HCT116 (cell line): ENCODE measurements at regions not wholly inside any gene's neighbourhood (a gene's known extent, or its start where the extent isn't known, plus 50 kb on each side); places are given as distances from the start of the nearest gene placed in this dataset.
"Not testable (repeated sequence)": the region's sequence is repeated elsewhere in the genome, so short reads cannot be mapped to it uniquely, and the experiment has no call there.

ENCODE experiments used
- ATAC-seq: fragments of 200-7000 bp; cut with Tn5 transposase; 2 replicates; pipeline ENCODE4 v1.9.1; 2020; ENCODE audit warnings: mild to moderate bottlenecking, moderate library complexity
- BruUV-seq: library from RNA; stranded (reverse); fragments of 400-500 nt; replicated peaks from 2 replicates; lab custom pipeline; 2021; lab: Mats Ljungman, UMichigan
- CTCF ChIA-PET: fragments of 300-600 bp; sonication (Branson Sonifier 250); formaldehyde crosslinking; loops from one replicate; lab custom pipeline; 2021; ENCODE audit warnings: antibody characterized with exemption; lab: Charles Lee
- POLR2A ChIA-PET: fragments of 300-600, 350-600 bp; sonication (Branson Sonifier 250); formaldehyde crosslinking; loops from one replicate; lab custom pipeline; 2021; ENCODE audit warnings: antibody characterized with exemption; lab: Charles Lee
- RAD21 ChIA-PET, 2 experiments: fragments of 300-600 bp; sonication (Branson Sonifier 250); formaldehyde crosslinking; loops; one replicate each; lab custom pipeline; 2023; ENCODE audit warnings: low total read pairs in 2 of 2; ENCODE audit not compliant: uncharacterized antibody in 2 of 2, unreplicated experiment in 2 of 2, low non-redundant PET in 1 of 2; lab: Charles Lee
- DNase-seq: peaks from one replicate; pipeline ENCODE4 v3.0.0-alpha.2; 2010; ENCODE audit warnings: low read depth, low spot score
- H2AFZ ChIP-seq: fragments of 200-600 bp; shearing (Covaris generic), sonication (generic); 2 replicates; pipeline ENCODE4 v1.6.1; 2017; ENCODE audit warnings: low read depth, mixed run types, mixed read lengths, antibody characterized with exemption, low read length; ENCODE audit not compliant: poor library complexity, severe bottlenecking
- H3K27ac ChIP-seq: 2 replicates; pipeline ENCODE4 v1.5.1; 2012; ENCODE audit warnings: low read depth, low read length
- H3K27me3 ChIP-seq: fragments of 200-600 bp; sonication (generic); 2 replicates; pipeline ENCODE4 v1.6.1; 2016; ENCODE audit warnings: mixed run types, low read length, mixed read lengths; ENCODE audit not compliant: insufficient read depth
- H3K36me3 ChIP-seq, 2 experiments: fragments of 200-500 bp in 1 of 2; fragments of 200-600 bp in 1 of 2; sonication (Bioruptor generic) in 1 of 2; sonication (generic) in 1 of 2; 2 replicates each; pipeline versions ENCODE4 v1.5.1 to v1.6.1; 2014 to 2016; ENCODE audit warnings: low read length in 2 of 2, inconsistent platforms in 1 of 2, mixed read lengths in 1 of 2, mixed run types in 1 of 2; ENCODE audit not compliant: insufficient read depth in 2 of 2, control insufficient read depth in 1 of 2
- H3K4me1 ChIP-seq, 2 experiments: fragments of 200-600 bp in 1 of 2; sonication (generic) in 1 of 2; 2 replicates each; pipeline versions ENCODE4 v1.5.1 to v1.6.1; 2012 to 2017; ENCODE audit warnings: low read length in 2 of 2, inconsistent platforms in 1 of 2, mild to moderate bottlenecking in 1 of 2, mixed read lengths in 1 of 2, mixed run types in 1 of 2, moderate library complexity in 1 of 2; ENCODE audit not compliant: insufficient read depth in 2 of 2, control insufficient read depth in 1 of 2
- H3K4me2 ChIP-seq: fragments of 200-600 bp; sonication (generic); 2 replicates; pipeline ENCODE4 v1.6.1; 2017; ENCODE audit warnings: mixed run types, low read length, mixed read lengths
- H3K4me3 ChIP-seq, 2 experiments: fragments of 200-600 bp in 1 of 2; sonication (generic) in 1 of 2; replicated peaks in 1 of 2; 2 replicates each; pipeline ENCODE4 v1.5.1; 2011 to 2016; ENCODE audit warnings: low read length in 2 of 2, control low read depth in 1 of 2, low read depth in 1 of 2, mild to moderate bottlenecking in 1 of 2, mixed read lengths in 1 of 2, mixed run types in 1 of 2
- H3K79me2 ChIP-seq: fragments of 200-600 bp; sonication (generic); 2 replicates; pipeline ENCODE4 v1.6.1; 2017; ENCODE audit warnings: mild to moderate bottlenecking, mixed run types, low read length, moderate library complexity, mixed read lengths; ENCODE audit not compliant: insufficient read depth
- H3K9ac ChIP-seq: fragments of 200-600 bp; sonication (generic); 2 replicates; pipeline ENCODE4 v1.6.1; 2016; ENCODE audit warnings: low read length, mixed read lengths
- H3K9me2 ChIP-seq: fragments of 200-600 bp; sonication (generic), shearing (Covaris generic); 2 replicates; pipeline ENCODE4 v1.6.1; 2017; ENCODE audit warnings: mixed run types, mild to moderate bottlenecking, moderate library complexity; ENCODE audit not compliant: insufficient read depth
- H3K9me3 ChIP-seq, 2 experiments: fragments of 200-500 bp in 1 of 2; fragments of 200-600 bp in 1 of 2; sonication (Bioruptor generic) in 1 of 2; sonication (generic) in 1 of 2; 2 replicates each; pipeline ENCODE4 v1.6.1; 2014 to 2017; ENCODE audit warnings: low read length in 2 of 2, mixed read lengths in 2 of 2, inconsistent platforms in 1 of 2, low read depth in 1 of 2, mild to moderate bottlenecking in 1 of 2, mixed run types in 1 of 2, moderate library complexity in 1 of 2; ENCODE audit not compliant: control insufficient read depth in 1 of 2, insufficient read depth in 1 of 2
- H4K20me1 ChIP-seq: fragments of 200-600 bp; sonication (generic), shearing (Covaris generic); 2 replicates; pipeline ENCODE4 v1.6.1; 2017; ENCODE audit warnings: mixed run types, mild to moderate bottlenecking, moderate library complexity; ENCODE audit not compliant: insufficient read depth
- ATF3 ChIP-seq: IDR thresholded peaks from 2 replicates; pipeline ENCODE4 v1.6.1; 2012
- CTCF ChIP-seq, 3 experiments: fragments of 200-600 bp in 1 of 3; sonication (generic) in 1 of 3; IDR thresholded peaks in 2 of 3; conservative IDR thresholded peaks in 1 of 3; 2 replicates each; pipeline ENCODE4 v1.5.1; 2012 to 2017; ENCODE audit warnings: low read depth in 2 of 3, low read length in 2 of 3, antibody characterized with exemption in 1 of 3, borderline replicate concordance in 1 of 3, control low read depth in 1 of 3, mild to moderate bottlenecking in 1 of 3, mixed read lengths in 1 of 3, mixed run types in 1 of 3, moderate library complexity in 1 of 3; ENCODE audit not compliant: insufficient read depth in 1 of 3
- EGR1 ChIP-seq: IDR thresholded peaks from 2 replicates; pipeline ENCODE4 v1.6.1; 2012; ENCODE audit warnings: low read depth
- ELF1 ChIP-seq: IDR thresholded peaks from 2 replicates; pipeline ENCODE4 v1.6.1; 2012; ENCODE audit warnings: low read depth, borderline replicate concordance
- EZH2phosphoT487 ChIP-seq: fragments of 200-600 bp; IDR thresholded peaks from 2 replicates; pipeline ENCODE4 v1.6.1; 2018; ENCODE audit warnings: antibody characterized with exemption, borderline replicate concordance
- RAD21 ChIP-seq: IDR thresholded peaks from 2 replicates; pipeline ENCODE4 v1.6.1; 2012; ENCODE audit warnings: low read depth, mild to moderate bottlenecking
- SIN3A ChIP-seq: IDR thresholded peaks from 2 replicates; pipeline ENCODE4 v1.6.1; 2012; ENCODE audit warnings: low read depth
- SRF ChIP-seq: IDR thresholded peaks from 2 replicates; pipeline ENCODE4 v1.6.1; 2012; ENCODE audit warnings: low read depth
- ZNF274 ChIP-seq: fragments of 200-500 bp; sonication (Bioruptor generic); IDR thresholded peaks from 2 replicates; pipeline ENCODE4 v1.6.1; 2014; ENCODE audit warnings: mild to moderate bottlenecking, low read depth, low read length, inconsistent platforms
- intact Hi-C: fragments of 100-400 bp; cut with micrococcal nuclease; formaldehyde crosslinking; loops from 2 replicates; pipeline ENCODE4 v1.10.0; 2022
- TF ChIP-seq, protein P1 (sequence below): IDR thresholded peaks from 2 replicates; pipeline ENCODE4 v1.6.1; 2012; ENCODE audit warnings: low read depth

DNA sequence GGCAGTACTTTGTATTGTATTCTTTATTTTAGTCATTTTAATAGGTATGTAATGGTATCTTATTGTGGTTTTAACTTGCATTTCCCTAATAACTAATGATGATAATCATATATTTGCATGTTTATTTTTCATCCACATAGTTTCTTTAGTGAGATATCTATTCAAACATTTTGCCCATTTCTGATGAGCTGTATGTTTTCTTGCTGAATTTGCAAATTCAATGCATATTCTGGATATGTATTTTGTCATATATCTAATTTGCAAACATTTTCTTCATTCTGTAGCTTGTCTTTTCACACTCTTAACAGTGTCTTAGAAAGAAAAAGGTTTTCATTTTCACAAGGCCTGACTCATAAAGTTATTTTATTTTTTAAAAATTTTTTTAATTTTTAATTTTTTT is 372.1 kb downstream of the ZNF674 start:
- Histone ChIP-seq H2AFZ (no peak overlapping the region), H3K9me2 (no peaks in the 10 kb centered on the region), H3K4me3 (no peak overlapping the region), H3K27ac (no peak overlapping the region), H3K4me1 (no peaks in the 10 kb centered on the region), H4K20me1 (no peaks in the 10 kb centered on the region), H3K9ac (no peak overlapping the region), H3K79me2 (no peaks in the 10 kb centered on the region), H3K4me2 (no peak overlapping the region), H3K9me3 (no peaks in the 10 kb centered on the region), H3K36me3 (no peaks in the 10 kb centered on the region), H3K27me3 (no peaks in the 10 kb centered on the region)
- ChIA-PET POLR2A (no interaction called here), CTCF (no interaction called here), RAD21 (no interaction called here)
- no peak for DNase-seq
- no TSS peak for BruUV-seq
- intact Hi-C loops: no loop called here
- no peak for ATAC-seq
- no peak for TF ChIP-seq RAD21
- TF ChIP-seq SIN3A: no peak
- no peak for TF ChIP-seq SRF
- TF ChIP-seq ATF3: no peak
- TF ChIP-seq EZH2phosphoT487: no peak
- no peak for TF ChIP-seq ELF1
- no peak for TF ChIP-seq CTCF (IDR thresholded peaks at IDR 0.05 in 2 of 3, conservative IDR thresholded peaks at IDR 0.05 in 1 of 3; ENCODE audit: borderline replicate concordance in 1 of 3, insufficient read depth in 1 of 3, low read depth in 2 of 3, low read length in 2 of 3)
- TF ChIP-seq ZNF274: no peak
- TF ChIP-seq, protein P1, sequence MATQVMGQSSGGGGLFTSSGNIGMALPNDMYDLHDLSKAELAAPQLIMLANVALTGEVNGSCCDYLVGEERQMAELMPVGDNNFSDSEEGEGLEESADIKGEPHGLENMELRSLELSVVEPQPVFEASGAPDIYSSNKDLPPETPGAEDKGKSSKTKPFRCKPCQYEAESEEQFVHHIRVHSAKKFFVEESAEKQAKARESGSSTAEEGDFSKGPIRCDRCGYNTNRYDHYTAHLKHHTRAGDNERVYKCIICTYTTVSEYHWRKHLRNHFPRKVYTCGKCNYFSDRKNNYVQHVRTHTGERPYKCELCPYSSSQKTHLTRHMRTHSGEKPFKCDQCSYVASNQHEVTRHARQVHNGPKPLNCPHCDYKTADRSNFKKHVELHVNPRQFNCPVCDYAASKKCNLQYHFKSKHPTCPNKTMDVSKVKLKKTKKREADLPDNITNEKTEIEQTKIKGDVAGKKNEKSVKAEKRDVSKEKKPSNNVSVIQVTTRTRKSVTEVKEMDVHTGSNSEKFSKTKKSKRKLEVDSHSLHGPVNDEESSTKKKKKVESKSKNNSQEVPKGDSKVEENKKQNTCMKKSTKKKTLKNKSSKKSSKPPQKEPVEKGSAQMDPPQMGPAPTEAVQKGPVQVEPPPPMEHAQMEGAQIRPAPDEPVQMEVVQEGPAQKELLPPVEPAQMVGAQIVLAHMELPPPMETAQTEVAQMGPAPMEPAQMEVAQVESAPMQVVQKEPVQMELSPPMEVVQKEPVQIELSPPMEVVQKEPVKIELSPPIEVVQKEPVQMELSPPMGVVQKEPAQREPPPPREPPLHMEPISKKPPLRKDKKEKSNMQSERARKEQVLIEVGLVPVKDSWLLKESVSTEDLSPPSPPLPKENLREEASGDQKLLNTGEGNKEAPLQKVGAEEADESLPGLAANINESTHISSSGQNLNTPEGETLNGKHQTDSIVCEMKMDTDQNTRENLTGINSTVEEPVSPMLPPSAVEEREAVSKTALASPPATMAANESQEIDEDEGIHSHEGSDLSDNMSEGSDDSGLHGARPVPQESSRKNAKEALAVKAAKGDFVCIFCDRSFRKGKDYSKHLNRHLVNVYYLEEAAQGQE: no peak
- no peak for TF ChIP-seq EGR1

DNA sequence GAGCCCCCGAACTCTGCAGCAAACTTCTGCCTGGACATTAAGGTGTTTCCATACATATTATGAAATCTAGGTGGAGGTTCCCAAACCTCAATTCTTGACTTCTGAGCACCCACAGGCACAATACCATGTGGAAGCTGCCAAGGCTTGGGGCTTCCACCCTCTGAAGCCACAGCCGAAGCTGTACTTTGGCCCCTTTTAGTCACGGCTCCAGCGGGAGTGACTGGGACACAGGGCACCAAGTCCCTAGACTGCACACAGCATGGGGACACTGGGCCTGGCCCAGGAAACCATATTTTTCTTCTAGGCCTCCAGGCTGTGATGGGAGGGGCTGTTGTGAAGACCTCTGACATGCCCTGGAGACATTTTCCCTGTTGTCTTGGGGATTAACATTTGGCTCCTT is 373.8 kb downstream of the ZNF674 start:
- H4K20me1 ChIP-seq, H3K27ac ChIP-seq, CTCF ChIA-PET, H3K9me2 ChIP-seq, H3K36me3 ChIP-seq, POLR2A ChIA-PET, DNase-seq, H3K4me1 ChIP-seq, RAD21 ChIA-PET, ATAC-seq, intact Hi-C loops, H3K9me3 ChIP-seq, H3K4me3 ChIP-seq, H3K4me2 ChIP-seq, H3K9ac ChIP-seq, BruUV-seq, H3K79me2 ChIP-seq, H3K27me3 ChIP-seq, H2AFZ ChIP-seq: not testable (repeated sequence)
